GM18873 (cell line): ENCODE measurements at regions not wholly inside any gene's neighbourhood (a gene's known extent, or its start where the extent isn't known, plus 50 kb on each side); places are given as distances from the start of the nearest gene placed in this dataset.
"Not testable (repeated sequence)": the region's sequence is repeated elsewhere in the genome, so short reads cannot be mapped to it uniquely, and the experiment has no call there.

ENCODE experiments used
- ATAC-seq: cut with Tn5 transposase; IDR thresholded peaks from one replicate; pipeline ENCODE4 v1.9.1; 2021; ENCODE audit warnings: mild to moderate bottlenecking, moderate library complexity, moderate number of reproducible peaks; ENCODE audit not compliant: unreplicated experiment, low FRiP score

DNA sequence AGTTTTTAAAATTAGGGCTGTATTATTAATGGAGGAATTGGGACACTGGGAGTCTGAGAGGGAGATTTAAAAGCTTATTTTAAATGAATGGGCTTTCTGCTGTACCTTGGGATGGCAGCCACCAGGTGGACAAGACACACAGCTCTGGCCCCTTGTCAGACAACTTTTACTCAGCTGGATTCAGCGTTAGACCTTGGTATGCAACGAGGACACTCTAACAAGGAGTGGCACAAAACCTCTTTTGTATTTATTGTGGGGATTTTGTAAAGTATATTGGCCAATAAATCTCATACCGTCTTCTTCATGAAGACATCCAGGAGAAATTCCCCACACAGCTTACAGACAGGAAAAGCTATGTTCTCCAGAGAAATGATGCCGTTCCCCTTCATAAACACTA is 105.7 kb downstream of the LCA5 start:
- ATAC-seq = no peak

DNA sequence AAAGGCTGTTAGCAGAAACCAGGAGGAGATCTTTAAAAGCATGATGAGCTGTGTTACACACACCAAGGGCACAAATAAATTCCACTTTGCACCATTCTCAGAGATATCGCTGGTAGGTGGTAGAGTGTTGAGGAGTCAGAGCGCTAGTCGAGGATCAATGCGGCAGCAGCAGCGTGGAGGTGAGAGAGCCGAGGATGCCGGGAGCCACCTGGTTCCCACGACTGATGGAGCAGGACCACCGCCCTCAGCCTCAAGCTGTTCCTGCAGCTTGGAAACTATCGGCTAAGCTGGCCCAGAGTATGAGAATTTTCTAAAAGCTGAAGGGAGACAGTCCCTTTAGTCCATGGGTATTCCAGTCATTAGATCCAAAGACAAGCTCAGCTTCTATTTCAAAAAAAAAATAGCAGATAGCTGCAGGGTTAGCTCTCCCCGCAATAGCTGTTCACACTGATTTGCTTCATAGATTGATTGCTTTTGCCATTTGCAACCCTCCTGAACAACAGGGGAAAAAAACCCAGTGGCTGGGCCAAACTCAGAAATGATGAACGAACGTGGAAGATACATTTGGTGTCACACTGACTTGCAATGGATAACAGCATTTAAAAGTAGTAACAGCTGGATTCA is 106.2 kb downstream of the LCA5 start:
- ATAC-seq = no peak

DNA sequence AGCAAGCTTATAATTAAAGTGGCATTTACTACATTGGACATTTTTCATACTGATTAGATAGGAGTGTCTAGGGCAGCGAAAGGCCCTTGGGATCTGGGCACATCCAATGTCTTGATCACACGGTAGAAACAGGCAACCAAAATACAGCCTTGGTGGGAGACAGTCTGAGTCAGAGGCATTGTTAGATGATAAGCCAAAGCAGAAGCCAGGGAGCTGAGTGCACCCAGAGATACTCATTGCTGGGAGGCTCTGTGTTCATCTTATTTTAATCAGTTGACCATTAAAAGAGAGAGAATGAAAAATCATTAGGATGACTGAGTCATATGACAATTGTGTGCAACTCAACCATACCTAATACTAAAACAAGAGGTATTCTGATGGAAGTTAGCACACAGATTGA is 109.5 kb downstream of the LCA5 start:
- no peak for ATAC-seq

DNA sequence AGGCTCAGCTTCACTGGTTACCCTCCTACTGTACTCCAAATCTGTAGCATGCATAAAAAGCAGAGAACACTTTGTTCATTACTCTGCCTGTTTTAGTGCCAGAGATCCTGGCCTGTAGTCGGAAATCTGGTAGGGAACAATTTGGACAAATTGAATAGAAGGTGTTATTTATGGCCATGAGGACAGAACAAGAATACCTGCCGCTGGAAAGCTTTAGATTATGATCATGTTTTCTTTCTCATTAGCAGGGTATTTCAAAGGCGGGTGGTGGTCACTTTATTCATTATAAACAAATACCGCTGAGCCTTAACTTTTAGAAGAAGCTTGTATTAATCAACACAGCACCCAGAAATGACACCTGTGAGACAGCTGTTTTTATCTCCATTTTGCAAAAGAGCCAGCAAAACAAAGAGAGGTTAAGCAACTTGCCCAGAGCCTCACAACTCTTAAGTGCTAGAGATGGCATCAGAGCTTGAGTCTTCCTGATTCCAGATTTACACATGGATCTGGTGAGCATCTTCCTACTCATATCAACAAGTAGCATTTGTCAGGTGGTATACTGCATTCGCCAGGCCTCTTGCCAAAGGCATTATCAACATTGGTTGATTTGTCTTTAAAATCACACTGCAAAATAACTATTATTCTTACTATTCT is 110.5 kb downstream of the LCA5 start:
- ATAC-seq = no peak

DNA sequence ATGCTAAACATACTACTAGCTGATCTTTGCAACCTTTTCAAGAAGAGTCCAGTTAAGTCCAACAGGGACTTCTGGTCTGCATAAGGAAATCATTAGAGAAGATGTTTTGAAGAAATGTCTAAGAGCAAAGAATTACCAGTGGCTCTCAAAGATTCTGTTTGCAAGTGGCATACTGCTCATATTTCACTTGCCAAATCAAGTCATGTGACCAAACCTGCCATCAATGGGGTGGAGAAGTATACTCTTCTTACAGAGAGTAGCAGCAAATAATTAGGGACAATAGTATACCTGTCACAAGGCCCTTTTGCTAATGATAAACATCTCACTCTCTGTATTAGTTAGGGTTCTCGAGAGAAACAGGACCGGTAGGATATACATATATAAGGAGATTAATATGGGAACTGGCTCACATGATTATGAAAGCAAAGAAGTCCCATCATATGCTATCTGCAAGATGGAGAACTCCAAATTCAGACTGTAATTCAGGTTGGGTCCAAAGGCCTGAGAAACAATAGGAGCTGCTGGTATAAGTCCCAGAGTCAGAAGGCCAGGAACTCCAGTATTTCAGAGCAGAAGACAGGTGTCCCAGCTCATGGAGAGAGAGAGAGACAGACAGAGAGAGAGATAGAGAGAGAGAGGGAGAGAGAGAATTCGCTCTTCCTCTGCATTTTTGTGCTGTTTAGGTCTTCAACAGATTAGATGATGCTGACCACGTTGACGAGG is 111.5 kb downstream of the LCA5 start:
- ATAC-seq = no peak

DNA sequence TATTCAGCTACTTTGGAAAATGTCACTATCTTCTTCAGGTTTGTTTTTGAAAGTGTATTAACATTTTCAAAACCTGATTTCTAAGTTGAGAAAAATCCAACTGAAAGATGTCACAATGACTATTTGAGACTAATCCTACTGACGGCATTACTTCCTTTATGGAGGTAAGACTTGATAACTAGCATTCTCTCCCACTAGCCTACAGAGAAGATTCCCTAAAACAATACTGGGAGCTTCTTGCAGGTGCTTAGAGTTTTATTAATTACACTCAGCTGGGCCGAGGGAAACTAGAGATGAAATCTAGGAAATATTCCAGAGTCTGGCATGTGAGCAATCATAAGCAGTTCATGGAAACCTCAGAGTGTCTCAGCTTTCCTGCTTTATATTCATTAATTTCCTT is 114.0 kb downstream of the LCA5 start:
- no peak for ATAC-seq

DNA sequence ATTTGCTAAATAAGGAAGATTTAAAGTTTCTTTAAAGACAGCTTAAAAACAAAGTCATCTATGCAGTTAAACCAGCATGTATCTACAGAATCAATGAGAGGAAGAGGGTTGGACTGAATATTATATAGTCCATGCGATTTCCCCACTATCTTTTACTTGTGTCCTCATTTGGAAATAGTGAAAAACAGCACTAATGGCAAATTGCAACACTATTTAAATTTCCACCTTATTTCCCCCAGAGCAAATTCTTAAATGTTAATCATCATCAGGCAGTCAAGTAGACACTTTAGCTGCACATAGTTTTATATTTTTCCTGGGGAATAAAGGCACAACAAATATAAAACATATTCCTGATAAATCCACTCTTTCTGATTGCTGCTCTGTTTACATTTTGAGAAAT is 114.6 kb downstream of the LCA5 start:
- ATAC-seq = no peak

DNA sequence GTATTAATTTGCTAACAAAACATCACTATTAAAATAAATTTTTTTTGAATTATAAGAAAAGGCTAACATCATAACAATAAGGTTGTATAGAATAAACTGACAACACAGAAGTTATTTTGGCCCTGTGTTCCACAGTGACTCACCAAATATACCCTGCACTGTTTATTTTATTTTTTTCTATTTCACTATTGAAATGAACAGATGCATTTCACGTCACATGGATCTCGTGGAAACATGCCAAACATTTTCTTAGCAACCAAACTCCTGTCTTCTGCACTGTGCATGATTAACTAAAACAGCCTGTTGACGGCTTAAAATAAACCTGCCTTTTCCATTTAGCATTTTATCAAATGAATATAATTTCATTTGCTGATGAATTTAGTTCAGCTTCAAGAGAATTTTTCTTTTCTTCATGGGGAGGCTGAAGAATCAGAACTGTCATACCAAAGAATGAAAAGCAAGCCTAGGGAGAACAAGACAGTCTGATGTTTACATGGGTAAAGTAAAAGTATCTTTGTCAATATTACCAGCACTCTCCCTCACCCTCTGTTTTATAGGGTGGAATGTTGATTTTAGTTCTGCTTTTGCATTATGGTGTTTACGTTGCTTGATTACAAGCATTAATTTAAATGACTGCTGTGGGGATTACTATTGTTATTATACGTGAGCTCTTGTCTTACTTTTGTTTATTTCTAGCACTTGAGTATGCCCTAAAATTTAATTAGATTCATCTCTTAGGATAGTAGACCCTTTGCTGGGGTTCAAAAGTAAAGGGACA is 115.3 kb downstream of the LCA5 start:
- ATAC-seq = no peak

DNA sequence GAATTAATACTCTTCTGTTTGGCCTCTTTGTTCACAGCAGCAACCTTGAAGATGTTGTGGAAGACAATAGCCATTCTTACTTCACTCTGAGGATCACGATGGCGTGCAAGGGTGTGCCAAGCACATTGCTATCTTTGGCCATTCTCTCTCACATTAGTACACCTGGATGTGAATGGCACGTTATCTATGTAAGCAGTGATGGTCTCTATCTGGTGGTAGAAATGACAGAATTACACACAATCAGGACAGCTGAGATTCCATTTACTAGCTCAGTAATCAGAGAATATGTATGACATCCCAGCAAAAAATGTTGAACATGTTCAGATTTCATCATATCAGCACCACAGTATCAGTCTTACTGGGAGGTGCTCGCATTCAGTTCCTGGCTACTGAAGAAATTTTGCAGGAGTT is 116.2 kb downstream of the LCA5 start:
- ATAC-seq = no peak

DNA sequence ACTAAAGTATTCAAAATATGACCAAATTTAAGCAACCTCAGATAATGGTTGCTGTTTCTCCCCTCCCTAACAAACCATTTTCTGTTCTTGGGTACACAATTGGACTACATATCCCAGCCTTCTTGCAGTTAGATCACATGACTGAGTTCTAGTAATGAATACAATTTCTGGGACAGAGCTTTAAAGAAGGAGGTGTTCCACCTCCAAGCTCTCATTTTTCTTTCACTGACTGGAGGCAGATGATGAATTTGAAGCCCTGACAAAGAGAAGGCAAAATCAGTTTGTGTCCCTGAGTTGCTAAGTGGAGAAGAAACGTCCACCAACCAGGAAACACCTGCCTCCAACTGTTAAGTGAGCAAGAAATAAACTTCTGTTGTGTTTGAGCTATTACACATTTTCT is 117.2 kb downstream of the LCA5 start:
- no peak for ATAC-seq

DNA sequence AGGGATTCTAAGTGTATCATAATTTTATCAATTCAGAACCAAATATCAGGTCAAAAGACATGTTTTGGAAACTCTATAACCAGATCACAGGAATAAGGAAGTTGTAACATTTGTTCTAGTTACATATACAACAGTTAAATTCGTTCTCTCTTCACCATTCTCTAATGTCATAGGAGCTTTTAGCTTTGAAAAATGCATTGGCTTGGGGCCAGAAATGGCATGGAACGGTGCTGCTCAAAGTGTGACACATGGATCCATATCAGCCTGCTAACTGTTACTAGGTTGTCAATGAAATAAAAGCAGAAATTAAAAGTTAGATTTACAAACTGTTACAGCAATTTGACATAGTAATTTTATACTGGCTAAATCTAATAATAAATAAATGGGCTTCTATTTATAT is 120.3 kb downstream of the LCA5 start:
- ATAC-seq = no peak

DNA sequence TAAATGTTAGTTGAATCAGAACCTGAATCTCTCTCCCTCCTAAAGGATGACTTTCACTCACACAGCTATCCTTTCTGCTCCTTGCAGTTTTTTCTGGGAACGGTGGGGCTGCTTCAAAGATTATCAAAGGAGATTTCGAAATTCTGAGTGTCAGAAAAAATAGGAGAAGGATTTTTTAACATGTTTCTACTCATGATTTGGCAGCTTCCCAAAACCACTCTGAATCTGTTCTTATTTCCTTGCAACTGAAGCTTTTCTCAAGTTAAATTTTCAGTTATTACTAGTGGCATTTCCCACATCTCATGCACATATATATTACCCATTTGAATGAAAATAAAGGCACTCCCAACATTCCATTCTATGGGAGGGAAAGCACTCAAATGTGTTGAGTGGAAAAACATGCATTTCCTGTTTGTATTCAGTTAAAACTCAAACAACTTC is 123.6 kb downstream of the LCA5 start:
- ATAC-seq = no peak

DNA sequence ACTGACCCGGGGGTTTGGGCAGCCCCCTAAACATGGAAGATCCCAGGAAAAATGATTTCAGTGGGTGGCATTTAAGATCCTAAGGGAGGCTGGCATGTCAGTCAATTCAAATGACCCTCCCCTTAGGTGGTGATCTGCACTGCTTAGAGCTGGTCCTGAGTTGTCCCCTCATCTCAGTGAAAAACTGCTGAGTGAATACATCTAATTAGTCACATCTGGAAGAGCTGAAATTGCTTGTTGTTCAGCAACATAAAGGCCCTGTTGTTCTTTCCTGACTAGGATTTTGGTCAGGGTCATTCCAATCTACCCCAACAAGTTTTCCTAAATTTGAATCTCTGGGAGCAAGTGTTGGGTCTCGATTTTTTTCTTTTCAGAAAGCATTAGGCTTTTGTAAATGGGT is 126.4 kb downstream of the LCA5 start:
- no peak for ATAC-seq

DNA sequence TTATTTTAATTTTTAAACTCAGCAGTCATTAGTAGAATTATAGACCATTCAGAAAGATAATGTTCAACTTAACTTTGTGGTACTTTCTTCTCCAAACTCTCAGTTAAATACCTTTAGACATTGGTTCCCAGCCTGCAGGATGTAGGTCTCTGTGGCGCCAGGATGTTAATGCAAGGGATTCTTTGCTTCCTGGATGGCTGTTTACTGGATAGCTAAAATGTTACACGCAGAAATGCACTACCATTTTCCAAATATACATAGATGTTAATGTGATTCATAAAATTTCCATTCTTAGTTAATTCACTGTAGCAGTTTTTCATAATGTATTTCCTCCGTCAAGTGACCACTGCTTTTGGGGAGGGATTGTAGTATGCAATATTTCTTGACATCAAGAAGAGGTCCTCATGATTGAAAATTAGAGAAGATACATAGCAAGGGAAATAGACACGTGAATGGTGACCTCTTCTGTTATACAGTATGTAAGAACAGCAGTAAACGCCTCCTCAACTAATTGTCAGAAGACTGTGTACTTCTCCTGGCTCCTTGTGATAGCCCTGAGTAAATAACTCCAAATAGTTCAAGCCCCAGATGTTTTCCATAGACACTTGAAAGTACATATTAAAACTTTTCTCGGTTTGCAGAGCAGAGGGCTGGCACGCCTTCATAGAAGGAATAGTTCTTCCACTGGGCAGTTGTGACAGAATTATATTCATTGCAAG is 128.8 kb downstream of the LCA5 start:
- ATAC-seq = no peak

DNA sequence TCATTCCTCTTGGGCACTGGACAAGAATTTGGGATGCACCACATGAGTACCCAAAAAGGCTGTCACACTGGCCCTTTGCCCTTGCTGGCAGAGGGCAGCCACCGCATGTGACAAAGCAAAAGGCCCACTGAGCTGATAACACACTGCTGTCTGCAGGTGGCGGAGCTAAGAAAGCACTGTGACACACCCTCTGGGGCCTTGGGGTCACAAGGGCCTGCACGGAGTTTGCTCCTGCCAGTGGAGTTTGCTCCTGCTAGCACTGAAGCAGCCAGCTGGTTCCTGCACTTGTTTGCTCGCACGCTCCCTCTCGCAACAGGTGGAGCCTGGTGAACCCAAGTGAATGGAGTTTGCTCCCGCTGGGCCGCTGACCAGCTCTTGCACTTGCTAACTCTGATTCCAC is 132.6 kb downstream of the LCA5 start:
- ATAC-seq = no peak

DNA sequence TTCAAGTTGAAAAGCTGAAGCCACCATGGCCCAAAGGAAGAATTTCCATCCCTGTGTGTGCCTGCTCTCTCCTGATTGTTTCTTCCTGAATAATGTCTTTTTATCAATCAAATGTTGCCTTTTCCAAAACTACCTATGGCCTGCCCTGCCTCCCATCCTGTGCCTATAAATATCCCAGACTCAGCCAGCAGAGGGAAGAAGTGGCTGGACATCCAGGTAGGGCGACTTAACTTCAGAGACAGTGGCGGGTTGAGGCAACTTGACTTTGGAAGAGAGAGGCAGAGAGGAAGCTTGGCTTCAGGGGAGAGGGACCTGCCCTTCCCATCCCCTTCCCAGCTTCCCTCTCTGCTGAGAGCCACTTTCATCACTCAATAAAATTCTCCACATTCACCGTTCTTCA is 133.0 kb downstream of the LCA5 start:
- no peak for ATAC-seq

DNA sequence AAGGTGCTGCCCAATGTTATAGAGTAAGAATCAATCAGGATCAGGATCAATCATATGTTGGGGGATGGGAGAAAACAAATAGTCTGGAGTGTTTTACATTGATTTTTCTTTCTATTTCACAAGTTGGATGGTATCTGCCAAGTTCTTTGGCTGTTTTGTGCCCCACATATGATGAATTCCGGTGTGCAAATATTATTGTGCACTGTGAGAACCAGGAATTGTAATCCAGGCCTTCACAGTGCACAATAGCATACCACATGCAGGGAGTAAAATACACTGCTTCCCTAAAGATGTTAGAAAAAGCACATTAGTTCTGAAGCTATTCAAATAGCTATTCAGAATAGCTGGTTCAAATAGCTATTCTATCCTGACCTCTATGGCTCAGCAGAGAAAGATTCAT is 133.7 kb downstream of the LCA5 start:
- no peak for ATAC-seq

DNA sequence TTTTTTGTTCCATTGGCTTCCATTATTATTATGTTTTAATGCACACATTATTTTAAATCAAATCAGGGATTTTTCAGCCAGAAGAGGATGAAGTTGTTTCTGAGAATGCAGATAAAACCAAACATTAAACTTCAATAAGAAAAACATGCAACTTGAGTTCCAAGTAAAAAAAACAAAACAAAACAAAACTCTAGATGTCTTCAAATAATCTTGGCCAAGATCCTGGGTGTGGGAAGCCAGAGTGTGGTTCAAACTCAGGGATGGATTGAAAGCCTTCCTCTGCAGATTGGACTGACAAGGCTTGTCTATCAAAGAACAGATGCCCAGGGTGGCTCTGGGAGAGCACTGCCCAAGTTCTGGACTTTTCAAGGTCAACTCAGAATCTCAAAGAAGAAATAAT is 134.1 kb downstream of the LCA5 start:
- no peak for ATAC-seq

DNA sequence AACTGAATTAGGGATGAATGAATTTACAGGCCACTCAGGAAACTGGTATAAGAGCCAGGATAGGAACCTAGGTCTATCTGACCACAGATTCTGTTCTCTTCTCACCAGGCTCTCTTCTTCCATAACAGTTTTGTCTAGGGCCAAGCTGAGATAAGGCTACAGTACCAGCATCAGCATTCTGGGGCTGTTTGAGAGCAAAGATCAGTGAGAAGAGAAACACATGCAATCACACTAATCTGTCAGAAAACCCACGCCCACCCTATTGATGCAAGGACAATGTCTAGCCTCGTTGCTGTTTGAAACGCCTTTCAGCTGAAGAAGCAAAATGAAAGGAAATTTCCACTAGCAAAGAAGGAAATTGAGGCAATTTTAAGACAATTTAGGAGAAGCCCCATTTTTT is 137.7 kb downstream of the LCA5 start:
- no peak for ATAC-seq

DNA sequence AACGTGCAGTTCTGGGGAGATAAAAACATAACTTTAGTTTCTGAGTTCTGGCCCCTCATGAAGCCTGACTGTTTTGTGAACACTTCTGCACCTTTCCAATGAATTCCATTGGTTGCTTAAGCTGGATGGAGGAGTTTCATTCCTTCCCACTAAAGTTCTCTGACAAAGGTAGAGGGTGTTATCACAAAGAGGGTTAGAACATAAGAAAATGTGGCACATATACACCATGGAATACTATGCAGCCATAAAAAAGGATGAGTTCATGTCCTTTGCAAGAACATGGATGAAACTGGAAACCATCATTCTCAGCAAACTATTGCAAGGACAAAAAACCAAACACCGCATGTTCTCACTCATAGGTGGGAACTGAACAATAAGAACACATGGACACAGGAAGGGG is 138.6 kb downstream of the LCA5 start:
- not testable (repeated sequence) for ATAC-seq

DNA sequence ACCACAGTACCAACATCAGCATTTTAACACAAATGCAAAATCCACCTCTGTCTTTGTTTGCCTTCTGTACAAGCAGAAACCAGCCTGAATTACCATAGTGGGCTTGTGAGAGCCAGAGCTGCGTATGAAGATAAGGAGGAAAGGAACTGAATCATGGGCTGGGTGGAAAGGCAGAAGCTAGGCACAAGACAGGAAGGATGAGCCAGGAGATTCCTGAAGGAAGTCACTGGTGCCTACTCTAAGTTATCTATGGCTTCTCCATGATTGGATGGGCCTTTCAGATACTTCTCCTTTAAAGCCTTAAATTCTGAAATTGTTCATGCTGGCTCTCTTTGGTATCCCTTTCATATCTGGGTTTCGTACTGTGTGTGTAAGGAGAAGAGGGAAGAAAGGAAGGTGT is 140.6 kb downstream of the LCA5 start:
- no peak for ATAC-seq
